ENCODE measurements at regions not wholly inside any gene's neighbourhood (a gene's known extent, or its start where the extent isn't known, plus 50 kb on each side); places are given as distances from the start of the nearest gene placed in this dataset.

DNA sequence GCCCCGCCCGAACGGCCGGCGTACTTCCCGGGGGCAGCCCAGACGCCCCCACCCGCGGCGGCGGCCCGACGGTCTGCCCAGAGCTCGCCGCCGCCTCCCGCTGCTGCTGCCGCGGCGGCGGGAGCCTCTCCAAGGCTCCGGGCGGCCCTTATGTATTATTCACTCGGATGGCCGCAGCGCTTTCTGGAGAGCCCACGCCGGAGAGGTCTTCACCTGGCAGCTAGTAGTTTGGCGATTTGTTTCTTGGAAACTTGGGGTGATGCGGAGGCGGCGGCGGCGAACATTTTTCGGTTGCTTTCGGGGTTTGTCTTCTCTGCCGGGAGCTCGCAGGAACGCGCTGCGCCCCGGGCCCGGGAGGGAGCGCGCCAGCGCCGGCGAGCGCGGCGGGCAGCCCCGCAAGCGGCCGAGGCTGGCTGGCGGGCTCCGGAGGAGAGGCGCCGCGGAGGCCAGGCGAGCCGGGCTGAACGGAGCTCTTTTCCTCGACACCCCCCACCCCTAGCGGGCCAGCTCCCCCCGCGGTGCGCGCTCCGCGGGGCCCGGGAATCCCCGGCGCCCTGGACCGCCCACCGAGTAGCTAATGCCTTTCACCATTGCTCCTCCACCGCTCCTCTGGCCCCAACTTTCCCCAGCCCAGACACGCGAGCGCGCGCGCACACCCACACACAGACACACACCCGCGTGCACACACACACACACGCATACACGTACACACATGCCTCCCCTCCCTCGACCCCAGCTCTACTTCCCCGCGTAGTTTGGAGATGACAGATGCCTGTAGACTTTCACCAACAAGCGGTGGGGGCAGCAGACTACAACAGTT lies 113.5 kb downstream of the DHX15 start:
- TF ChIP-seq GABPA (IDR thresholded peaks at IDR 0.05; ENCODE audit: low read depth) (no peak), POLR2AphosphoS5 (IDR thresholded peaks at IDR 0.05; ENCODE audit: low read depth) (no peak)
- TF ChIP-seq, protein P1, sequence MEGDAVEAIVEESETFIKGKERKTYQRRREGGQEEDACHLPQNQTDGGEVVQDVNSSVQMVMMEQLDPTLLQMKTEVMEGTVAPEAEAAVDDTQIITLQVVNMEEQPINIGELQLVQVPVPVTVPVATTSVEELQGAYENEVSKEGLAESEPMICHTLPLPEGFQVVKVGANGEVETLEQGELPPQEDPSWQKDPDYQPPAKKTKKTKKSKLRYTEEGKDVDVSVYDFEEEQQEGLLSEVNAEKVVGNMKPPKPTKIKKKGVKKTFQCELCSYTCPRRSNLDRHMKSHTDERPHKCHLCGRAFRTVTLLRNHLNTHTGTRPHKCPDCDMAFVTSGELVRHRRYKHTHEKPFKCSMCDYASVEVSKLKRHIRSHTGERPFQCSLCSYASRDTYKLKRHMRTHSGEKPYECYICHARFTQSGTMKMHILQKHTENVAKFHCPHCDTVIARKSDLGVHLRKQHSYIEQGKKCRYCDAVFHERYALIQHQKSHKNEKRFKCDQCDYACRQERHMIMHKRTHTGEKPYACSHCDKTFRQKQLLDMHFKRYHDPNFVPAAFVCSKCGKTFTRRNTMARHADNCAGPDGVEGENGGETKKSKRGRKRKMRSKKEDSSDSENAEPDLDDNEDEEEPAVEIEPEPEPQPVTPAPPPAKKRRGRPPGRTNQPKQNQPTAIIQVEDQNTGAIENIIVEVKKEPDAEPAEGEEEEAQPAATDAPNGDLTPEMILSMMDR (IDR thresholded peaks at IDR 0.05; ENCODE audit: insufficient read depth, low read length), result no peak

Measured in HL-60 (cell line).